NCI-H146 treated with DMSO at 0.1 percent for 48 hours (cell line): ENCODE measurements at regions not wholly inside any gene's neighbourhood (a gene's known extent, or its start where the extent isn't known, plus 50 kb on each side); places are given as distances from the start of the nearest gene placed in this dataset.

Source experiments
- DNase-seq: peaks from one replicate; lab custom pipeline; 2025; ENCODE audit not compliant: unreplicated experiment; lab: John Stamatoyannopoulos, UW

- DNase-seq: no peak
These were observed 54.6 kb upstream of the CST7 start for GRCh38 chr20:24894488-24894887.

DNA sequence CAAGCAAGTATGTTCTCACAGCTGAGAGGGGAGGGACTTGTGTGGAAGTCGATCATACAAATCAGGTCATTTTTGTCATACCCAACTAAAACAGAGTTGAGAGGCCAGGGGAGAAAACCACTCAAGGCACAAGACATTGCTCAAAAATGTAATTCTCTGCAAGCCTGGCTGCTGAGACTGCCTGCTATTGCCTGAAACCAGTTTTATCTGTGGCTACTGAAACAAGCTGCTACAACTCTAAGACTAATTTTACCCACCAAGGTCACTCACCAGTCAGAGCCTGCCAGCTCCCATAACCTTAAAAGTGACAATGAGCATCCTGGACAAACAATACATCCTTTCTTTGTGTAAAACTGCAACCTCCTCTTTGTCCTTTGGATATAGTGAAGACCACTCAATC lies 54.1 kb upstream of the CST7 start:
- DNase-seq: no peak

GRCh38 chr20:24895431-24895830 lies 53.6 kb upstream of the CST7 start:
- no peak for DNase-seq

DNA sequence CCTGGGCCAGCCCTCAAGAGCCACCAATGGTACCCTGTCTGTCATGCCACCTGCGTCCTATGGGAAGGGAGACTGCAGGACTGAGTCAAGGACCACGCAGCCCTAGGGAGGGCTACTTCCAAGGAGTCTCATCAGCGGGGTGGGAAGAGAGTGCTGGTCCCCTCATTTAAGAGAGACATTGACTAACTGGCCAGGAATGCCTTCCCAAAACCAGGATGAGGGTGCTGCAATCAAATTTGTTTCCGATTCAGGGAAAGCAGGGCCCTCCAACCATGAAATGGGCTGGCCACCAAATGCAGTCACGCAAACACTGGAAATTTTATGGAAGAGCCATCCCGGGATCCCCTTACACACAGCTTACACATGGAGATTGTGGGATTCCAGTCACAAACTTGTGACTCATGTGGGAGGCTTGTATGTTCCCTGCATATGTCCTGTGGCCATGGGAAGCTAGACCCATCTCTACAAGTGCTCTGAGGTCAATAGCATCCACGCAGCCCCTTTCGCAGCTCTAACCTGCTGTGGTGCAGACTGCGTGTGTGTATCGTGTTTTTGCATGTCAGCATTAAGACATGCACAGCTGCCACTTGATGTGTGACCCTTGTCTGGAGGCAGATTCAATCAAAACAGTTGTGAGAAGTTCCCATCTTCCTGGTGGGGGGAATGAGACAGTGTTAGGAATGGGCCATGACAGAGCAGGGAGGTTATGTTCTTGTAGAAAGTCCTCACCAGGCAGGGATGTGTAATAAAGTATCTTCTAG lies 53.0 kb upstream of the CST7 start:
- no peak for DNase-seq

DNA sequence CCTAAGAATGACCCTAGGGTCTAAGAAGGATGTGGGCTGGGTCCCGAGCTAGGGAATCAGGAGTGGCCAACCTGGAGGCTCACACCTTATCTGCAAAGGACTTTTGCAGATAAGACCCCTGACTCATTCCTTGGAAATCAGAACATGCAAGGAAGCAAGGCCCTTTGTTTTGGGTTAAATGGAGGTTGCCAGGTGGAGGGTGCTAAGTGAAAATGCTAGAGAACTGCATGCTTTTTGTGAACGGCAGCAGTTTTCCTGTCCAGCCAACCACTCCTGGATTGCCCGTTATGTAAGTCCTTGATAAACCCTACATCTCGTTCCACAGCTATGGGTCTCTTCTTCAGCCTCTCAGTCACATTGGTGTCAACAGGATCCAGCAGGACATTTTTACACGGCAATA lies 52.1 kb upstream of the CST7 start:
- no peak for DNase-seq

DNA sequence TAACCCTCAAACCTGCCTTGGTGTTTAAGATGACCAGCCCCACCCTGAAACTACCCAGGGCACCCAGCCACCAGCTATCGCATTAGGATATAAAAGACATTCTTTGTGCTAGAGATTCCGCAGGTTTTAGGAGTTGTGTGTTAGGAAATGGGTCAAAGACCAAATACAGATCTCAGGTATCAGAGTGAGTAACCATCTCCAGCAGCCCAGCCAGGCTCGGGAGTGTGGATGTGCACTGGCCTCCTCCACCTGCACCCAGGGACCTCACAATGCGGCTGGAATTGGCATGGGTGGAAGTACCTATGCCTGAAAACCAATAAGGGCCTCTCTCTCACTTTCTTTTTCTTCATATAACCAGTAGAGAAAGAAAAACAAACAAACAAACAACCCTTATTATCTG lies 51.1 kb upstream of the CST7 start:
- no peak for DNase-seq

GRCh38 chr20:24899153-24899552 lies 49.9 kb upstream of the CST7 start:
- no peak for DNase-seq
